ENCODE measurements at regions not wholly inside any gene's neighbourhood (a gene's known extent, or its start where the extent isn't known, plus 50 kb on each side); places are given as distances from the start of the nearest gene placed in this dataset.

GRCh38 chr2:137892739-137893138, 71.5 kb upstream of the HNMT start:
- no peak for TF ChIP-seq CTCF (conservative IDR thresholded peaks at IDR 0.05; ENCODE audit: low read length)
- TF ChIP-seq EZH2phosphoT487 (IDR thresholded peaks at IDR 0.05; ENCODE audit: borderline replicate concordance) = no peak
